ENCODE measurements at regions not wholly inside any gene's neighbourhood (a gene's known extent, or its start where the extent isn't known, plus 50 kb on each side); places are given as distances from the start of the nearest gene placed in this dataset.

DNA sequence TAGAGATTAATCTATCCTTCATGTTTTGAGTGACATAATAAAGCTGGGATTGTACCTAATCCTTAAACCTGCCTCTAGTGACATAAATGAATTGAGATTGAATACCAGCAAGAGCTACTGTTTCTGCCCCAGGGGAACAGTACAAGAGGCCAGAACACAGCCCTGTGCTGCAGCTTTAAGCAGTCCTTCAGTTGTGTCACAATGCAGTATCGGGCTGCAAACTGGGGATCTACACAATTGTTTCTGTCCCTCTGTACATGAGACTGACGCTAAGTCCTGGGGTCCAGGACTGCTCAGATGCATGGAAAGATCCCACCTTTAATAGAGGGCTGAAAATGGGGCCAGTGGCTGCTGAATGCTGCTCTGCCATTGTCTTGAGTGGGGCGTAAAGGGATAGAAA, 87.5 kb downstream of the MINAR1 start:
- intact Hi-C loops (cut with DNase I) = no loop called here
- Histone ChIP-seq H3K4me1 (no peaks in the 10 kb centered on the region), H3K9me3 (no peaks in the 10 kb centered on the region), H3K36me3 (no peaks in the 10 kb centered on the region), H3K27me3 (peaks cover 0 to 15% (median 9%) of the 10 kb centered on the region in 7 donors), H3K4me3 (no peak overlapping the region), H3K27ac (no peak overlapping the region)
- DNase-seq (no peak), ATAC-seq (no peak)
- TF ChIP-seq CTCF (IDR thresholded peaks at IDR 0.05) = no peak
- WGBS, 2 donors = 84 to 85% methylated on average over 3 of the region's 3 CpGs

GRCh38 chr15:79520654-79521053, 88.5 kb downstream of the MINAR1 start:
- intact Hi-C loops (cut with DNase I) = no loop called here
- DNase-seq (no peak), ATAC-seq (no peak)
- H3K9me3 ChIP-seq = no peaks in the 10 kb centered on the region
- peaks cover 0 to 15% (median 9%) of the 10 kb centered on the region in 7 donors for H3K27me3 ChIP-seq
- no peaks in the 10 kb centered on the region for H3K4me1 ChIP-seq
- TF ChIP-seq CTCF (IDR thresholded peaks at IDR 0.05) = no peak
- no peak overlapping the region for H3K27ac ChIP-seq
- no peaks in the 10 kb centered on the region for H3K36me3 ChIP-seq
- H3K4me3 ChIP-seq = no peak overlapping the region
- 82 to 83% methylated on average over 2 of the region's 2 CpGs for WGBS, 2 donors

- Histone ChIP-seq H3K27ac (no peak overlapping the region), H3K4me1 (no peaks in the 10 kb centered on the region), H3K27me3 (peaks cover 0 to 13% (median 0%) of the 10 kb centered on the region in 7 donors), H3K9me3 (no peaks in the 10 kb centered on the region), H3K4me3 (no peak overlapping the region), H3K36me3 (no peaks in the 10 kb centered on the region)
- no peak for TF ChIP-seq CTCF (IDR thresholded peaks at IDR 0.05)
- intact Hi-C loops (cut with DNase I) = no loop called here
- no peak for DNase-seq
- WGBS, 2 donors = 81 to 89% methylated on average over 2 of the region's 2 CpGs
- no peak for ATAC-seq
Measured at GRCh38 chr15:79522656-79523055, 90.5 kb downstream of the MINAR1 start.

GRCh38 chr15:79523266-79523665, 91.1 kb downstream of the MINAR1 start:
- H3K27me3 ChIP-seq = peaks cover 0 to 9% (median 0%) of the 10 kb centered on the region in 7 donors
- H3K4me1 ChIP-seq = no peaks in the 10 kb centered on the region
- ATAC-seq (no peak), DNase-seq (no peak)
- H3K27ac ChIP-seq = no peak overlapping the region
- intact Hi-C loops (cut with DNase I) = no loop called here
- TF ChIP-seq CTCF (IDR thresholded peaks at IDR 0.05) = no peak
- no peaks in the 10 kb centered on the region for H3K9me3 ChIP-seq
- no peak overlapping the region for H3K4me3 ChIP-seq
- WGBS, 2 donors = 33 to 55% methylated on average over 3 of the region's 3 CpGs
- H3K36me3 ChIP-seq = no peaks in the 10 kb centered on the region
